HG02642 (cell line): ENCODE measurements at regions not wholly inside any gene's neighbourhood (a gene's known extent, or its start where the extent isn't known, plus 50 kb on each side); places are given as distances from the start of the nearest gene placed in this dataset.
"Not testable (repeated sequence)": the region's sequence is repeated elsewhere in the genome, so short reads cannot be mapped to it uniquely, and the experiment has no call there.

ENCODE experiments used
- ATAC-seq: cut with Tn5 transposase; IDR thresholded peaks from one replicate; pipeline ENCODE4 v1.9.1; 2021; ENCODE audit warnings: mild to moderate bottlenecking; ENCODE audit not compliant: unreplicated experiment, poor library complexity

- not testable (repeated sequence) for ATAC-seq
Measured at GRCh38 chr7:116371536-116371935, 128.0 kb upstream of the CAV2 start.

- ATAC-seq, result not testable (repeated sequence)
Measured at GRCh38 chr7:116373229-116373628, 126.3 kb upstream of the CAV2 start.

GRCh38 chr7:116377721-116378120 is 121.8 kb upstream of the CAV2 start:
- ATAC-seq, result no peak

GRCh38 chr7:116380025-116380424 is 119.5 kb upstream of the CAV2 start:
- no peak for ATAC-seq

GRCh38 chr7:116382375-116382774 is 117.2 kb upstream of the CAV2 start:
- ATAC-seq, result no peak

GRCh38 chr7:116384936-116385635 is 114.5 kb upstream of the CAV2 start:
- ATAC-seq, result no peak

GRCh38 chr7:116386674-116387073 is 112.9 kb upstream of the CAV2 start:
- no peak for ATAC-seq

- no peak for ATAC-seq
Measured at GRCh38 chr7:116390363-116390762, 109.2 kb upstream of the CAV2 start.

GRCh38 chr7:116392806-116393205 is 106.7 kb upstream of the CAV2 start:
- ATAC-seq, result no peak

- no peak for ATAC-seq
Measured at GRCh38 chr7:116393654-116394053, 105.9 kb upstream of the CAV2 start.

- no peak for ATAC-seq
Measured at GRCh38 chr7:116394106-116394505, 105.4 kb upstream of the CAV2 start.

- ATAC-seq, result no peak
Measured at GRCh38 chr7:116395141-116395791, 104.3 kb upstream of the CAV2 start.

GRCh38 chr7:116398672-116399071 is 100.9 kb upstream of the CAV2 start:
- ATAC-seq, result no peak

GRCh38 chr7:116399819-116400218 is 99.7 kb upstream of the CAV2 start:
- ATAC-seq, result no peak

- no peak for ATAC-seq
Measured at GRCh38 chr7:116400522-116400921, 99.0 kb upstream of the CAV2 start.

- ATAC-seq, result no peak
Measured at GRCh38 chr7:116401711-116402110, 97.8 kb upstream of the CAV2 start.

GRCh38 chr7:116403265-116403664 is 96.3 kb upstream of the CAV2 start:
- no peak for ATAC-seq

- ATAC-seq, result no peak
Measured at GRCh38 chr7:116404389-116404788, 95.1 kb upstream of the CAV2 start.

- no peak for ATAC-seq
Measured at GRCh38 chr7:116405810-116406209, 93.7 kb upstream of the CAV2 start.

- no peak for ATAC-seq
Measured at GRCh38 chr7:116407165-116407564, 92.4 kb upstream of the CAV2 start.

GRCh38 chr7:116408166-116408565 is 91.4 kb upstream of the CAV2 start:
- no peak for ATAC-seq

GRCh38 chr7:116408831-116409453 is 90.6 kb upstream of the CAV2 start:
- ATAC-seq, result not testable (repeated sequence)
